ENCODE measurements at regions not wholly inside any gene's neighbourhood (a gene's known extent, or its start where the extent isn't known, plus 50 kb on each side); places are given as distances from the start of the nearest gene placed in this dataset.

DNA sequence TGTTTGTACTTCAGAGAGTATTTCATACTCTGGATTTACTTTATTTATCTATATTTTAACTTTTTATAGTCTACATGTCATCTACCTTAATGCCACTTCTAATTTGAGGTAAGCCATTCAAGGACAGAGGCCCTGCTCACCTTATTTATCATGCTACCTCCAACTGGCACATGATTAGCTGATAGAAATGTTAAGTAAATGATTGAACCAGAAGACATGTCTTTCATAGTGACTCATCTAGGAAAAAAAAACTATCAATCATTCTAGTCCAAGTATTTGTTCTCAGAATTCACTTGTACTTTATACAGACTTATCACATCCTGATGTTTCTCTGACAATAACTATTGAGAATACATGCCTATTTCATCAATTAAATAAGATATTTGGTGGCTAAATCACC is 856.3 kb downstream of the XPNPEP1 start:
- no peaks in the 10 kb centered on the region for H4K20me1 ChIP-seq (ENCODE audit: insufficient read depth, low read length)
- CTCF ChIA-PET: no interaction called here

More for the DNA sequence above, 856.3 kb downstream of the XPNPEP1 start:
- H3K9me3 ChIP-seq (ENCODE audit: control insufficient read depth, insufficient read depth, low read length): 0 out of 2 replicates have a peak, but pooled peaks cover 2% of the 10 kb centered on the region
- no peak overlapping the region for H2AK5ac ChIP-seq (ENCODE audit: low read depth, low read length)
- no peaks in the 10 kb centered on the region for H3K79me1 ChIP-seq (ENCODE audit: low read depth in 1 of 2, low read length in 2 of 2)
- DNase-seq (no peak), ATAC-seq (ENCODE audit: low read depth) (no peak)
- no peak overlapping the region for H2BK5ac ChIP-seq (ENCODE audit: low read depth, low read length, poor library complexity, severe bottlenecking)
- H2AK9ac ChIP-seq (replicated peaks; ENCODE audit: low read depth, low read length, poor library complexity): no peak overlapping the region
- no peak overlapping the region for H3K4ac ChIP-seq (ENCODE audit: low read depth, low read length)
- TF ChIP-seq NFE2L2 (IDR thresholded peaks at IDR 0.05; ENCODE audit: low read depth, low read length): no peak
- TF ChIP-seq, protein P1, sequence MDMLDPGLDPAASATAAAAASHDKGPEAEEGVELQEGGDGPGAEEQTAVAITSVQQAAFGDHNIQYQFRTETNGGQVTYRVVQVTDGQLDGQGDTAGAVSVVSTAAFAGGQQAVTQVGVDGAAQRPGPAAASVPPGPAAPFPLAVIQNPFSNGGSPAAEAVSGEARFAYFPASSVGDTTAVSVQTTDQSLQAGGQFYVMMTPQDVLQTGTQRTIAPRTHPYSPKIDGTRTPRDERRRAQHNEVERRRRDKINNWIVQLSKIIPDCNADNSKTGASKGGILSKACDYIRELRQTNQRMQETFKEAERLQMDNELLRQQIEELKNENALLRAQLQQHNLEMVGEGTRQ (IDR thresholded peaks at IDR 0.05; ENCODE audit: low read depth, low read length): no peak
- no peak for TF ChIP-seq MXI1 (IDR thresholded peaks at IDR 0.05; ENCODE audit: borderline replicate concordance, low read depth, low read length)
- TF ChIP-seq, protein P2, sequence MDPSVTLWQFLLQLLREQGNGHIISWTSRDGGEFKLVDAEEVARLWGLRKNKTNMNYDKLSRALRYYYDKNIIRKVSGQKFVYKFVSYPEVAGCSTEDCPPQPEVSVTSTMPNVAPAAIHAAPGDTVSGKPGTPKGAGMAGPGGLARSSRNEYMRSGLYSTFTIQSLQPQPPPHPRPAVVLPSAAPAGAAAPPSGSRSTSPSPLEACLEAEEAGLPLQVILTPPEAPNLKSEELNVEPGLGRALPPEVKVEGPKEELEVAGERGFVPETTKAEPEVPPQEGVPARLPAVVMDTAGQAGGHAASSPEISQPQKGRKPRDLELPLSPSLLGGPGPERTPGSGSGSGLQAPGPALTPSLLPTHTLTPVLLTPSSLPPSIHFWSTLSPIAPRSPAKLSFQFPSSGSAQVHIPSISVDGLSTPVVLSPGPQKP (IDR thresholded peaks at IDR 0.05; ENCODE audit: borderline replicate concordance, low read depth, low read length): no peak
- no peak for TF ChIP-seq RFX5 (IDR thresholded peaks at IDR 0.05; ENCODE audit: low read depth, low read length)
- no peak for TF ChIP-seq POLR2A (IDR thresholded peaks at IDR 0.05; ENCODE audit: low read depth, low read length)
- TF ChIP-seq SMC3 (IDR thresholded peaks at IDR 0.05; ENCODE audit: low read depth, low read length): no peak
- no peak for TF ChIP-seq CHD1 (IDR thresholded peaks at IDR 0.05; ENCODE audit: low read depth, low read length)
- no peak for TF ChIP-seq MAZ (IDR thresholded peaks at IDR 0.05; ENCODE audit: borderline replicate concordance, low read depth, low read length)
- TF ChIP-seq RAD21 (IDR thresholded peaks at IDR 0.05; ENCODE audit: low read length): no peak
- TF ChIP-seq FOS (IDR thresholded peaks at IDR 0.05; ENCODE audit: low read depth, low read length): no peak
- TF ChIP-seq RCOR1 (IDR thresholded peaks at IDR 0.05; ENCODE audit: insufficient replicate concordance, low read length): no peak
- H3K14ac ChIP-seq (replicated peaks; ENCODE audit: low read depth, low read length): no peak overlapping the region
- H4K8ac ChIP-seq (ENCODE audit: low read depth in 2 of 2, low read length in 2 of 2): no peak overlapping the region
- H2BK120ac ChIP-seq (ENCODE audit: low read depth, low read length): no peak overlapping the region
- no peaks in the 10 kb centered on the region for H3K27me3 ChIP-seq (ENCODE audit: control insufficient read depth, insufficient read depth, low read length)
- H4K91ac ChIP-seq (ENCODE audit: insufficient read depth, low read depth, low read length): no peak overlapping the region
- H2AFZ ChIP-seq (replicated peaks; ENCODE audit: low read length, poor library complexity): no peak overlapping the region
- H2BK20ac ChIP-seq (ENCODE audit: low read depth, low read length): no peak overlapping the region
- H3K27ac ChIP-seq (ENCODE audit: insufficient read depth, low read length): no peak overlapping the region
- no peak overlapping the region for H3K56ac ChIP-seq (ENCODE audit: extremely low read depth, insufficient read depth, low read length)
- no peak overlapping the region for H3K23ac ChIP-seq (ENCODE audit: low read depth, low read length)
- H3K4me1 ChIP-seq (ENCODE audit: control insufficient read depth, insufficient read depth, low read length): no peaks in the 10 kb centered on the region
- POLR2A ChIA-PET (ENCODE audit: unreplicated experiment): no interaction called here
- intact Hi-C loops (cut with micrococcal nuclease): no loop called here
- H3K4me3 ChIP-seq (ENCODE audit: insufficient read depth, low read depth, low read length): no peak overlapping the region
- H3K36me3 ChIP-seq (ENCODE audit: control insufficient read depth, insufficient read depth, low read length): no peaks in the 10 kb centered on the region
- no peaks in the 10 kb centered on the region for H3K9me1 ChIP-seq (ENCODE audit: insufficient read depth, low read length)
- H2BK15ac ChIP-seq (ENCODE audit: low read depth, low read length): no peak overlapping the region
- no peak overlapping the region for H3K4me2 ChIP-seq (ENCODE audit: low read depth, low read length)
- H3K9ac ChIP-seq (ENCODE audit: low read depth, low read length): no peak overlapping the region
- in situ Hi-C loops (cut with MboI; ENCODE audit: low sequenced_read_pairs): no loop called here
- no peak overlapping the region for H4K5ac ChIP-seq (ENCODE audit: low read depth, low read length)
- no peak overlapping the region for H3K18ac ChIP-seq (ENCODE audit: low read depth, low read length)
- BruUV-seq (replicated peaks): no TSS peak
- dilution Hi-C loops (cut with HindIII; ENCODE audit: low sequenced_read_pairs, unreplicated experiment): no loop called here

All from IMR-90 (cell line).